HEK293T (cell line): ENCODE measurements at regions not wholly inside any gene's neighbourhood (a gene's known extent, or its start where the extent isn't known, plus 50 kb on each side); places are given as distances from the start of the nearest gene placed in this dataset.

Experiments used
- BHLHE40 ChIP-seq: fragments of 450-650 bp; IDR thresholded peaks from 2 replicates; pipeline ENCODE4 v1.6.1; 2016; ENCODE audit warnings: mild to moderate bottlenecking, moderate library complexity, borderline replicate concordance
- ELF4 ChIP-seq: fragments of 450-650 bp; IDR thresholded peaks from 2 replicates; pipeline ENCODE4 v1.6.1; 2017; ENCODE audit warnings: antibody characterized with exemption

DNA sequence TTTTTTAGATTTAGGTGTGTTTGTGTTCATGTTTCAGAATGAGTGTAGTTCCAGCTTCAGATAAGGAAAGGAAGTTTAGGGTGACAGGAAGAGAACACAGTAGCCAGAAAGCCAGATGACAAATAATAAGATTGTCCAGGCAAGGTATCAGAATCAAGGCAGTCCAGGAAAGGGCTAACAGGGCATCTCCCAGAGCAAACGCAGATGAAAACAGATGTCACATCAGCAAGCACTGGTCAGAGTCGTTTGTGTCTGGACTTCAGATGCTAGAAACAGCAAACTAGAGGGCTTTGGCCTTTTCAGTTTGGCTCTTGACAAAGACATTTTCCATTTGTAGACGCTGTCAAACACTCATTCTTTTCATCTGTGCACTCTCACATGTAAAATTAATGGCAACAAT is 65.5 kb downstream of the VIP start:
- TF ChIP-seq BHLHE40, result no peak
- no peak for TF ChIP-seq ELF4
